Caco-2 (cell line): ENCODE measurements at regions not wholly inside any gene's neighbourhood (a gene's known extent, or its start where the extent isn't known, plus 50 kb on each side); places are given as distances from the start of the nearest gene placed in this dataset.

Source experiments
- BruUV-seq: library from RNA; stranded (reverse); fragments of 400-500 nt; replicated peaks from 2 replicates; lab custom pipeline; 2021; lab: Mats Ljungman, UMichigan
- CTCF ChIA-PET: fragments of 300-600 bp; sonication (Branson Sonifier 250); formaldehyde crosslinking; loops from one replicate; lab custom pipeline; 2022; ENCODE audit warnings: antibody characterized with exemption; lab: Charles Lee
- POLR2A ChIA-PET: fragments of 300-600 bp; sonication (Branson Sonifier 250); formaldehyde crosslinking; loops from one replicate; lab custom pipeline; 2022; ENCODE audit warnings: antibody characterized with exemption; lab: Charles Lee
- DNase-seq, 2 experiments: peaks; one replicate each; pipeline versions ENCODE4 v3.0.0 to v3.0.0-alpha.2; 2020 to 2022
- H3K27me3 ChIP-seq: replicated peaks from 2 replicates; pipeline ENCODE4 v1.6.0; 2011; ENCODE audit warnings: low read length; ENCODE audit not compliant: control insufficient read depth, insufficient read depth
- H3K36me3 ChIP-seq: 2 replicates; pipeline ENCODE4 v1.5.1; 2011; ENCODE audit warnings: low read length; ENCODE audit not compliant: control insufficient read depth, insufficient read depth
- H3K4me1 ChIP-seq: fragments of 250-450 bp; sonication (Bioruptor Pico); 2 replicates; pipeline ENCODE4 v1.5.1; 2020; ENCODE audit warnings: mild to moderate bottlenecking
- H3K4me3 ChIP-seq: 2 replicates; pipeline ENCODE4 v1.5.1; 2011; ENCODE audit warnings: low read depth, mild to moderate bottlenecking, control low read depth, low read length
- H3K9me3 ChIP-seq: fragments of 250-450 bp; sonication (Bioruptor Pico); 2 replicates; pipeline ENCODE4 v1.5.1; 2020; ENCODE audit warnings: mild to moderate bottlenecking, moderate library complexity
- H3K27ac Mint-ChIP-seq: one replicate; pipeline ENCODE4 v1.8.0; 2022; ENCODE audit warnings: mixed read lengths; ENCODE audit not compliant: unreplicated experiment
- H3K27me3 Mint-ChIP-seq: one replicate; pipeline ENCODE4 v1.8.0; 2022; ENCODE audit warnings: mixed read lengths; ENCODE audit not compliant: insufficient read depth, unreplicated experiment
- H3K36me3 Mint-ChIP-seq: one replicate; pipeline ENCODE4 v1.8.0; 2022; ENCODE audit warnings: mild to moderate bottlenecking, mixed read lengths; ENCODE audit not compliant: insufficient read depth, unreplicated experiment
- H3K4me1 Mint-ChIP-seq: one replicate; pipeline ENCODE4 v1.8.0; 2022; ENCODE audit warnings: low read depth, mixed read lengths; ENCODE audit not compliant: unreplicated experiment
- H3K4me3 Mint-ChIP-seq: one replicate; pipeline ENCODE4 v1.8.0; 2022; ENCODE audit warnings: mild to moderate bottlenecking, moderate library complexity, mixed read lengths; ENCODE audit not compliant: unreplicated experiment
- H3K9me3 Mint-ChIP-seq: one replicate; pipeline ENCODE4 v1.8.0; 2022; ENCODE audit warnings: mixed read lengths; ENCODE audit not compliant: unreplicated experiment
- intact Hi-C: fragments of 100-400 bp; cut with micrococcal nuclease; formaldehyde crosslinking; loops from one replicate; pipeline ENCODE4 v1.10.0; 2022; ENCODE audit not compliant: unreplicated experiment
- TF ChIP-seq, protein P1 (sequence below), 2 experiments: fragments of 200-600 bp in 1 of 2; IDR thresholded peaks; 1 replicate in 1 of 2; 2 replicates in 1 of 2; pipeline versions ENCODE4 v1.5.1 to v1.8.0; 2011 to 2022; ENCODE audit warnings: antibody characterized with exemption in 1 of 2, control low read depth in 1 of 2, inconsistent platforms in 1 of 2, low read depth in 1 of 2, low read length in 1 of 2, mild to moderate bottlenecking in 1 of 2, moderate library complexity in 1 of 2; ENCODE audit not compliant: insufficient read depth in 1 of 2, severe bottlenecking in 1 of 2, unreplicated experiment in 1 of 2

GRCh38 chr7:40945788-40946187, 757.1 kb downstream of the INHBA start:
- intact Hi-C loops, result no loop called here

GRCh38 chr7:40944981-40945585, 757.8 kb downstream of the INHBA start:
- TF ChIP-seq, protein P1, sequence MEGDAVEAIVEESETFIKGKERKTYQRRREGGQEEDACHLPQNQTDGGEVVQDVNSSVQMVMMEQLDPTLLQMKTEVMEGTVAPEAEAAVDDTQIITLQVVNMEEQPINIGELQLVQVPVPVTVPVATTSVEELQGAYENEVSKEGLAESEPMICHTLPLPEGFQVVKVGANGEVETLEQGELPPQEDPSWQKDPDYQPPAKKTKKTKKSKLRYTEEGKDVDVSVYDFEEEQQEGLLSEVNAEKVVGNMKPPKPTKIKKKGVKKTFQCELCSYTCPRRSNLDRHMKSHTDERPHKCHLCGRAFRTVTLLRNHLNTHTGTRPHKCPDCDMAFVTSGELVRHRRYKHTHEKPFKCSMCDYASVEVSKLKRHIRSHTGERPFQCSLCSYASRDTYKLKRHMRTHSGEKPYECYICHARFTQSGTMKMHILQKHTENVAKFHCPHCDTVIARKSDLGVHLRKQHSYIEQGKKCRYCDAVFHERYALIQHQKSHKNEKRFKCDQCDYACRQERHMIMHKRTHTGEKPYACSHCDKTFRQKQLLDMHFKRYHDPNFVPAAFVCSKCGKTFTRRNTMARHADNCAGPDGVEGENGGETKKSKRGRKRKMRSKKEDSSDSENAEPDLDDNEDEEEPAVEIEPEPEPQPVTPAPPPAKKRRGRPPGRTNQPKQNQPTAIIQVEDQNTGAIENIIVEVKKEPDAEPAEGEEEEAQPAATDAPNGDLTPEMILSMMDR (IDR thresholded peaks at IDR 0.05; ENCODE audit: insufficient read depth in 1 of 2, low read depth in 1 of 2, low read length in 1 of 2, severe bottlenecking in 1 of 2, unreplicated experiment in 1 of 2), result no peak
- Mint-ChIP-seq H3K27ac (no peak overlapping the region), H3K4me1 (no peaks in the 10 kb centered on the region), H3K4me3 (no peak overlapping the region), H3K27me3 (no peaks in the 10 kb centered on the region), H3K36me3 (no peaks in the 10 kb centered on the region), H3K9me3 (peaks cover 11% of the 10 kb centered on the region)
- ChIA-PET POLR2A (no interaction called here), CTCF (no interaction called here)
- Histone ChIP-seq H3K4me3 (no peak overlapping the region), H3K36me3 (no peaks in the 10 kb centered on the region), H3K9me3 (peaks cover 9% of the 10 kb centered on the region), H3K27me3 (no peaks in the 10 kb centered on the region), H3K4me1 (no peaks in the 10 kb centered on the region)
- no TSS peak for BruUV-seq
- no peak for DNase-seq
- intact Hi-C loops, result no loop called here

More at GRCh38 chr7:40945788-40946187, 757.1 kb downstream of the INHBA start:
- H3K9me3 Mint-ChIP-seq, result peaks cover 11% of the 10 kb centered on the region
- Histone ChIP-seq H3K4me1 (no peaks in the 10 kb centered on the region), H3K27me3 (no peaks in the 10 kb centered on the region), H3K9me3 (peaks cover 9% of the 10 kb centered on the region), H3K36me3 (no peaks in the 10 kb centered on the region), H3K4me3 (no peak overlapping the region)
- H3K4me3 Mint-ChIP-seq, result no peak overlapping the region
- H3K36me3 Mint-ChIP-seq, result no peaks in the 10 kb centered on the region
- DNase-seq, result no peak
- BruUV-seq, result no TSS peak
- no peaks in the 10 kb centered on the region for H3K4me1 Mint-ChIP-seq
- ChIA-PET CTCF (no interaction called here), POLR2A (no interaction called here)
- H3K27ac Mint-ChIP-seq, result no peak overlapping the region
- TF ChIP-seq, protein P1 (IDR thresholded peaks at IDR 0.05; ENCODE audit: insufficient read depth in 1 of 2, low read depth in 1 of 2, low read length in 1 of 2, severe bottlenecking in 1 of 2, unreplicated experiment in 1 of 2), result no peak
- H3K27me3 Mint-ChIP-seq, result no peaks in the 10 kb centered on the region

DNA sequence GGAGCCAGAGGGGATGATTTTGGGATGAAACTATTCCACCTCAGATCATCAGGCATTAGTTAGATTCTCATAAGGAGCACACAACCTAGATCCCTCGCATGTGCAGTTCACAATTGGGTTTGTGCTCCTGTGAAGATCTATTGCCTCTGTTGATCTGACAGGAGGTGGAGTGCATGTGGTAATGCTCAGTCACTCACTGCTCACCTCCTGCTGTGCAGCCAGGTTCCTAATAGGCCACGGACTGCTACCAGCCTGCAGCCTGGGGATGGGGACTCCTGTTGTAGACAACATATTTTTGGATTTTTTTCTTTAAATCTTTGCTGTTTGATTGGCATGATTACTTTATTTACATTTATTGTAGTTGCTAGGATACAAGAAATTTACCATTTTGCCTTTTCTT, 765.0 kb downstream of the INHBA start:
- no peaks in the 10 kb centered on the region for H3K4me1 ChIP-seq
- H3K36me3 Mint-ChIP-seq, result no peaks in the 10 kb centered on the region
- peaks cover 4% of the 10 kb centered on the region for H3K27me3 Mint-ChIP-seq
- TF ChIP-seq, protein P1 (IDR thresholded peaks at IDR 0.05; ENCODE audit: insufficient read depth in 1 of 2, low read depth in 1 of 2, low read length in 1 of 2, severe bottlenecking in 1 of 2, unreplicated experiment in 1 of 2), result no peak
- no peak overlapping the region for H3K4me3 ChIP-seq
- peaks cover 19% of the 10 kb centered on the region for H3K9me3 Mint-ChIP-seq
- POLR2A ChIA-PET, result no interaction called here
- no peaks in the 10 kb centered on the region for H3K27me3 ChIP-seq
- H3K36me3 ChIP-seq, result no peaks in the 10 kb centered on the region
- peaks cover 7% of the 10 kb centered on the region; the same call in 1 of the 2 replicates for H3K9me3 ChIP-seq
- no peak overlapping the region for H3K4me3 Mint-ChIP-seq
- CTCF ChIA-PET, result no interaction called here
- H3K4me1 Mint-ChIP-seq, result no peaks in the 10 kb centered on the region
- no peak for DNase-seq
- no peak overlapping the region for H3K27ac Mint-ChIP-seq
- intact Hi-C loops, result no loop called here
- BruUV-seq, result no TSS peak
